SW480 (cell line): ENCODE measurements at regions not wholly inside any gene's neighbourhood (a gene's known extent, or its start where the extent isn't known, plus 50 kb on each side); places are given as distances from the start of the nearest gene placed in this dataset.

Experiments
- DNase-seq: peaks from one replicate; pipeline ENCODE4 v3.0.0-alpha.2; 2016; ENCODE audit warnings: low spot score

- DNase-seq, result no peak
Measured at GRCh38 chr11:134008634-134009071, 51.9 kb upstream of the IGSF9B start.

- no peak for DNase-seq
Measured at GRCh38 chr11:134013518-134013917, 55.4 kb upstream of the JAM3 start.

GRCh38 chr11:134014511-134014910 lies 54.4 kb upstream of the JAM3 start:
- peak; percentile 17 for DNase-seq

- no peak for DNase-seq
Measured at GRCh38 chr11:134015556-134015955, 53.3 kb upstream of the JAM3 start.

- no peak for DNase-seq
Measured at GRCh38 chr11:134017511-134018430, 51.1 kb upstream of the JAM3 start.
